HepG2 (cell line): ENCODE measurements at regions not wholly inside any gene's neighbourhood (a gene's known extent, or its start where the extent isn't known, plus 50 kb on each side); places are given as distances from the start of the nearest gene placed in this dataset.
"Not testable (repeated sequence)": the region's sequence is repeated elsewhere in the genome, so short reads cannot be mapped to it uniquely, and the experiment has no call there.

Experiments
- ATAC-seq: fragments of 200-7000 bp; cut with Tn5 transposase; 3 replicates; pipeline ENCODE4 v1.9.1; 2020; ENCODE audit warnings: mild to moderate bottlenecking, moderate library complexity
- BruUV-seq: library from RNA; stranded (reverse); fragments of 400-500 nt; replicated peaks from 2 replicates; lab custom pipeline; 2021; lab: Mats Ljungman, UMichigan
- CTCF ChIA-PET: fragments of 300-600 bp; formaldehyde crosslinking; extraction: SDS; loops from one replicate; lab custom pipeline; 2021; ENCODE audit warnings: low total read pairs, inconsistent platforms, low intra/inter-chr PET ratio; lab: Yijun Ruan, JAX
- POLR2A ChIA-PET: fragments of 350-600 bp; sonication (Branson Sonifier 250); formaldehyde crosslinking; loops from one replicate; lab custom pipeline; 2020; ENCODE audit warnings: antibody characterized with exemption, inconsistent platforms; lab: Yijun Ruan, JAX
- DNase-seq: peaks from one replicate; pipeline ENCODE4 v3.0.0-alpha.2; 2015; ENCODE audit warnings: low spot score
- FAIRE-seq: peaks from 3 replicates; lab custom pipeline; 2011; peaks lifted over from hg19 to GRCh38; lab: Jason Lieb, UNC
- H2AFZ ChIP-seq: one replicate; pipeline ENCODE4 v1.6.1; 2011; ENCODE audit warnings: low read length, inconsistent platforms
- H3K27ac ChIP-seq: fragments of 300-600 bp; 3 replicates; pipeline ENCODE4 v1.8.0; 2011; ENCODE audit warnings: mixed run types, mild to moderate bottlenecking, mixed read lengths, low read length, inconsistent platforms; ENCODE audit not compliant: insufficient read depth; ENCODE audit errors: extremely low read length
- H3K27me3 ChIP-seq, 2 experiments: fragments of 200-600 bp in 1 of 2; 2 replicates in 1 of 2; 3 replicates in 1 of 2; pipeline versions ENCODE4 v1.6.0 to v1.8.0; 2011; ENCODE audit warnings: low read length in 2 of 2, mild to moderate bottlenecking in 2 of 2, moderate library complexity in 2 of 2, inconsistent platforms in 1 of 2; ENCODE audit not compliant: insufficient read depth in 2 of 2, control insufficient read depth in 1 of 2
- H3K36me3 ChIP-seq, 2 experiments: fragments of 200-600 bp in 1 of 2; replicated peaks in 1 of 2; 2 replicates in 1 of 2; 3 replicates in 1 of 2; pipeline versions ENCODE4 v1.5.1 to v1.8.0; 2011; ENCODE audit warnings: low read length in 2 of 2, inconsistent platforms in 1 of 2; ENCODE audit not compliant: insufficient read depth in 2 of 2, control insufficient read depth in 1 of 2
- H3K4me1 ChIP-seq: 2 replicates; pipeline ENCODE4 v1.5.1; 2012; ENCODE audit warnings: low read length, inconsistent platforms; ENCODE audit not compliant: insufficient read depth
- H3K4me2 ChIP-seq: 2 replicates; pipeline ENCODE4 v1.6.0; 2011; ENCODE audit warnings: low read depth, low read length, inconsistent platforms
- H3K4me3 ChIP-seq, 3 experiments: fragments of 200-600 bp in 1 of 3; sonication (generic), shearing (Covaris generic) in 1 of 3; replicated peaks in 1 of 3; 2 replicates each; pipeline ENCODE4 v1.5.1; 2011 to 2016; ENCODE audit warnings: low read length in 3 of 3, inconsistent platforms in 2 of 3, low read depth in 2 of 3, mild to moderate bottlenecking in 2 of 3, control low read depth in 1 of 3, mixed read lengths in 1 of 3; ENCODE audit not compliant: insufficient read depth in 1 of 3
- H3K79me2 ChIP-seq: one replicate; pipeline ENCODE4 v1.6.1; 2011; ENCODE audit warnings: low read length, inconsistent platforms; ENCODE audit not compliant: insufficient read depth
- H3K9ac ChIP-seq: 2 replicates; pipeline ENCODE4 v1.6.0; 2011; ENCODE audit warnings: mild to moderate bottlenecking, low read depth, low read length, inconsistent platforms; ENCODE audit not compliant: insufficient read depth
- H3K9me3 ChIP-seq: 2 replicates; pipeline ENCODE4 v1.5.1; 2012; ENCODE audit warnings: mild to moderate bottlenecking, low read length
- H4K20me1 ChIP-seq: 2 replicates; pipeline ENCODE4 v1.6.0; 2011; ENCODE audit warnings: inconsistent platforms, mild to moderate bottlenecking, low read length, moderate library complexity; ENCODE audit not compliant: insufficient read depth
- ATF4 ChIP-seq, 2 experiments: fragments of 450-650 bp in 1 of 2; sonication (generic) in 1 of 2; formaldehyde crosslinking; IDR thresholded peaks; 2 replicates each; pipeline versions ENCODE4 v1.5.0 to v1.8.0; 2020 to 2022; ENCODE audit warnings: mild to moderate bottlenecking in 1 of 2, missing genetic modification reagents in 1 of 2
- CREB3 ChIP-seq: sonication (generic); formaldehyde crosslinking; IDR thresholded peaks from 2 replicates; pipeline ENCODE4 v1.5.0; 2020; ENCODE audit warnings: missing genetic modification reagents
- GATAD2A ChIP-seq: IDR thresholded peaks from 2 replicates; pipeline ENCODE4 v1.6.1; 2016
- ZBTB1 ChIP-seq: sonication (generic); formaldehyde crosslinking; IDR thresholded peaks from 2 replicates; pipeline ENCODE4 v1.4.0; 2020; ENCODE audit warnings: missing genetic modification reagents, borderline replicate concordance
- ZNF142 ChIP-seq: sonication (generic); formaldehyde crosslinking; IDR thresholded peaks from 2 replicates; pipeline ENCODE4 v1.4.0; 2020; ENCODE audit warnings: missing genetic modification reagents
- WGBS: methylation state at CpG from one replicate; pipeline ENCODE4 v1.1.6; 2017; ENCODE audit warnings: low lambda C conversion rate; 5-methylcytosine and 5-hydroxymethylcytosine counted together
- in situ Hi-C: cut with HindIII; loops from 2 replicates; pipeline ENCODE4 v1.10.0; 2017; ENCODE audit warnings: low pct_unique_long_range_greater_than_20kb; ENCODE audit not compliant: extremely low pct_ligation_motif_present
- intact Hi-C: fragments of 100-400 bp; cut with micrococcal nuclease; formaldehyde crosslinking; loops from one replicate; pipeline ENCODE4 v1.10.0; 2022; ENCODE audit not compliant: unreplicated experiment

GRCh38 chr22:16699326-16699725 lies 106.7 kb upstream of the CCT8L2 start (continued):
- no peak for TF ChIP-seq ZNF142
- TF ChIP-seq GATAD2A (CRISPR knock-in tag) = no peak
- TF ChIP-seq CREB3 (CRISPR knock-in tag) = no peak
- TF ChIP-seq ZBTB1 (CRISPR knock-in tag) = no peak
- TF ChIP-seq ATF4 (CRISPR knock-in tag; IDR thresholded peaks at IDR 0.05) = no peak

GRCh38 chr22:16697492-16698044 lies 105.0 kb upstream of the CCT8L2 start:
- ATAC-seq, H4K20me1 ChIP-seq, H3K27ac ChIP-seq, CTCF ChIA-PET, H3K9ac ChIP-seq, H2AFZ ChIP-seq, in situ Hi-C loops, POLR2A ChIA-PET, H3K4me3 ChIP-seq, H3K36me3 ChIP-seq, H3K9me3 ChIP-seq, H3K27me3 ChIP-seq, H3K4me1 ChIP-seq, FAIRE-seq, BruUV-seq, intact Hi-C loops, DNase-seq, H3K4me2 ChIP-seq, H3K79me2 ChIP-seq: not testable (repeated sequence)
- 50% methylated on average over 10 of the region's 32 CpGs for WGBS

GRCh38 chr22:16696900-16697299 lies 104.3 kb upstream of the CCT8L2 start:
- H3K9ac ChIP-seq, H3K27me3 ChIP-seq, H2AFZ ChIP-seq, FAIRE-seq, H3K4me1 ChIP-seq, BruUV-seq, H3K79me2 ChIP-seq, H4K20me1 ChIP-seq, H3K27ac ChIP-seq, CTCF ChIA-PET, H3K36me3 ChIP-seq, intact Hi-C loops, H3K4me3 ChIP-seq, ATAC-seq, in situ Hi-C loops, POLR2A ChIA-PET, H3K4me2 ChIP-seq, H3K9me3 ChIP-seq, DNase-seq: not testable (repeated sequence)
- WGBS = no CpG with 5 or more reads among the region's 12 CpGs
